D341Med (cell line): ENCODE measurements at regions not wholly inside any gene's neighbourhood (a gene's known extent, or its start where the extent isn't known, plus 50 kb on each side); places are given as distances from the start of the nearest gene placed in this dataset.

ENCODE experiments used
- DNase-seq: peaks from one replicate; pipeline ENCODE4 v3.0.0; 2012; ENCODE audit warnings: low spot score

GRCh38 chr2:176648700-176649297, 379.6 kb downstream of the MTX2 start:
- DNase-seq = no peak

- no peak for DNase-seq
Observed at GRCh38 chr2:176650104-176650837, 381.0 kb downstream of the MTX2 start.

- DNase-seq = no peak
Observed at GRCh38 chr2:176650838-176651555, 381.8 kb downstream of the MTX2 start.

GRCh38 chr2:176652300-176653182, 383.3 kb downstream of the MTX2 start:
- DNase-seq = peak; percentile 43

GRCh38 chr2:176653479-176654443, 384.5 kb downstream of the MTX2 start:
- DNase-seq = peak; percentile 67

- no peak for DNase-seq
Observed at GRCh38 chr2:176656038-176656775, 387.0 kb downstream of the MTX2 start.

- no peak for DNase-seq
Observed at GRCh38 chr2:176656776-176657140, 387.5 kb downstream of the MTX2 start.

- no peak for DNase-seq
Observed at GRCh38 chr2:176657393-176657792, 388.2 kb downstream of the MTX2 start.

GRCh38 chr2:176658708-176659107, 389.5 kb downstream of the MTX2 start:
- DNase-seq = no peak

GRCh38 chr2:176662753-176663152, 393.5 kb downstream of the MTX2 start:
- DNase-seq = no peak

GRCh38 chr2:176664478-176664877, 395.2 kb downstream of the MTX2 start:
- no peak for DNase-seq

GRCh38 chr2:176665086-176665485, 395.8 kb downstream of the MTX2 start:
- DNase-seq = no peak

- no peak for DNase-seq
Observed at GRCh38 chr2:176668912-176669311, 399.7 kb downstream of the MTX2 start.

- DNase-seq = no peak
Observed at GRCh38 chr2:176669398-176670174, 400.3 kb downstream of the MTX2 start.

GRCh38 chr2:176675271-176675949, 406.2 kb downstream of the MTX2 start:
- no peak for DNase-seq

- no peak for DNase-seq
Observed at GRCh38 chr2:176677746-176678265, 408.6 kb downstream of the MTX2 start.

- DNase-seq = no peak
Observed at GRCh38 chr2:176678571-176678970, 409.3 kb downstream of the MTX2 start.

GRCh38 chr2:176679061-176679669, 409.9 kb downstream of the MTX2 start:
- no peak for DNase-seq
